ENCODE measurements at regions not wholly inside any gene's neighbourhood (a gene's known extent, or its start where the extent isn't known, plus 50 kb on each side); places are given as distances from the start of the nearest gene placed in this dataset.

DNA sequence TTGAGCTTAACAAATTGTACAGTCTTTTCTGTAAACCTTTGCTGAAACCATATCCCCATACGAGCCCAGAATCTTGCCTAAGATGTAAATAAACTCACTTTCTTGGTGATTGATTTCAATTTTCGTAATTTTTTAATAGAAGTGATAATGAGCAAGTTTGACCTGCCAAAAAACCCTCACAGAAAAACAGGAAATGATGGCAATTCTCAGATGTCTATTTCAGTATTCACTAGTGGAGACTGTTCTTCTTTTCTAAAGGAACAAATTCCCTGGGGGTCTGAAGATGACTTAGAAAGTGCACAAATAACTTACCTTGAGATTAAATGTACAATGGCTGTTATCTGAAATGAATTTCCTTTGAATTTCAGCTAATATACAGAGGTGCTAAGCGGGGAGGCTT lies 116.5 kb upstream of the CMC1 start:
- TF ChIP-seq POLR2A (IDR thresholded peaks at IDR 0.05; ENCODE audit: low read length), result no peak
- TF ChIP-seq GATA1 (IDR thresholded peaks at IDR 0.05; ENCODE audit: low read depth, low read length), result no peak
